SJSA1 (cell line): ENCODE measurements at regions not wholly inside any gene's neighbourhood (a gene's known extent, or its start where the extent isn't known, plus 50 kb on each side); places are given as distances from the start of the nearest gene placed in this dataset.

Source experiments
- DNase-seq, 2 experiments: peaks; one replicate each; pipeline ENCODE4 v3.0.0-alpha.2; 2015 to 2020; ENCODE audit warnings: low spot score in 2 of 2, low read depth in 1 of 2
- H3K27ac ChIP-seq: fragments of 250-450 bp; sonication (Bioruptor Pico); 2 replicates; pipeline ENCODE4 v1.5.1; 2020; ENCODE audit warnings: mild to moderate bottlenecking, moderate library complexity
- H3K27me3 ChIP-seq: fragments of 250-450 bp; sonication (Bioruptor Pico); replicated peaks from 2 replicates; pipeline ENCODE4 v1.5.1; 2020; ENCODE audit warnings: mild to moderate bottlenecking, moderate library complexity
- H3K36me3 ChIP-seq: fragments of 250-450 bp; sonication (Bioruptor Pico); 2 replicates; pipeline ENCODE4 v1.5.1; 2020; ENCODE audit warnings: mild to moderate bottlenecking
- H3K4me1 ChIP-seq: fragments of 250-450 bp; sonication (Bioruptor Pico); replicated peaks from 2 replicates; pipeline ENCODE4 v1.6.1; 2021; ENCODE audit warnings: mild to moderate bottlenecking
- H3K4me3 ChIP-seq: fragments of 250-450 bp; sonication (Bioruptor Pico); 2 replicates; pipeline ENCODE4 v1.5.1; 2020; ENCODE audit warnings: mild to moderate bottlenecking
- H3K9me3 ChIP-seq: fragments of 250-450 bp; sonication (Bioruptor Pico); replicated peaks from 2 replicates; pipeline ENCODE4 v1.5.1; 2020; ENCODE audit warnings: mild to moderate bottlenecking

DNA sequence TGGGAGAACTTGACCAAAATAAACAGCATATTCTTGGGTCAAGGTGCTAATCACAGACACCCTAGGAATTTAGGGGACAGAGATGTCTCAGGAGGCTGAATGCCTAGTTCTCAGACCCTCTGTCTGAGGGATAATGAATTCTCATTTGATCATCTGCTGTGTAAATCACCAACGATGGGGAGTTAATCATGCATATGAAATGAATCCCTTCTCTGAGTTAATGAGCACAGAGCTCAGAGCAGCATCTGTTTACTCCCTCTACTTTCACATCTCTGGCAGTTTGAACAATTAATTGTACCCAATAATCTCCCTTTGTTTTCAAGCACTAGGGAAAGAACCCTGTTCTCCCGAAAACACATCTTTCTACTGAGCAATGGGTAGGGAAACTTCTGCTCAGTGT, 129.4 kb upstream of the SRRM4 start:
- no peaks in the 10 kb centered on the region for H3K4me1 ChIP-seq
- no peaks in the 10 kb centered on the region for H3K27me3 ChIP-seq
- no peak overlapping the region for H3K27ac ChIP-seq
- no peak overlapping the region for H3K4me3 ChIP-seq
- no peak for DNase-seq
- H3K36me3 ChIP-seq: no peaks in the 10 kb centered on the region
- no peaks in the 10 kb centered on the region for H3K9me3 ChIP-seq

DNA sequence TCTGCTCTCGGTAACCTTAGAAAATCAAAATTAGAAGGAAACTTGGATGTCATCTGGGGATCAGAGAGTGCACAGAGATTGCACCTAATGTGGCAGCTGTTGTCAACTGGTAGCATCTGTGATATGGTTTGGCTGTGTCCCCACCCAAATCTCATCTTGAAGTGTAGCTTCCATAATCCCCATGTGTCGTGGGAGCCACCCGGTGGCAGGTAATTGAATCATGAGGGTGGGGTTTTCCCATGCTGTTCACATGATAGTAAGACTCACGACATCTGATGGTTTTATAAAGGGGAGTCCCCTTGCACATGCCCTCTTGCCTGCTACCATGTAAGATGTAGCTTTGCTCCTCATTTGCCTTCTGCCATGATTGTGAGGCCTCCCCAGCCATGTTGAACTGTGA, 127.7 kb upstream of the SRRM4 start:
- no peak for DNase-seq
- Histone ChIP-seq H3K4me1 (no peaks in the 10 kb centered on the region), H3K27ac (no peak overlapping the region), H3K9me3 (no peaks in the 10 kb centered on the region), H3K4me3 (no peak overlapping the region), H3K27me3 (no peaks in the 10 kb centered on the region), H3K36me3 (no peaks in the 10 kb centered on the region)

DNA sequence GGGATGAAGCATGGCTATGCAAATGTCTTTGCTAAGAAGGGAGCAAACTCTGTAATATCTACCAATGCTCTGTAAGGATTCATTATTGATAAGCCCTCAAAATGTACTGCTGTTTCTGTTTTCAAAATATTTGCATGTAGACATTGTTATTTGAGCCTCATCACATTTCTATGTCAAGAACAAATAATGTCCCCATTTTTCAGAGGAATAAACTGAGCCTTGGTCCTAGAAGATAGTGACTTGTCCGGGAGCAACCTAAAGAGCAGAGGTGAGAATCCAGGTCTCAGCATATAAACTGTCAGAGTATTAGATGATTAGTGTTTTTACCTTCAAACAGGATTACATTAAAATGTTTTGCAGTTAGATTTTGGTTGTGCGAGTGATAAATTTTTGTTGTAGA, 125.5 kb upstream of the SRRM4 start:
- H3K27me3 ChIP-seq: no peaks in the 10 kb centered on the region
- no peaks in the 10 kb centered on the region for H3K4me1 ChIP-seq
- no peak overlapping the region for H3K4me3 ChIP-seq
- H3K9me3 ChIP-seq: no peaks in the 10 kb centered on the region
- no peak for DNase-seq
- H3K36me3 ChIP-seq: no peaks in the 10 kb centered on the region
- H3K27ac ChIP-seq: no peak overlapping the region

DNA sequence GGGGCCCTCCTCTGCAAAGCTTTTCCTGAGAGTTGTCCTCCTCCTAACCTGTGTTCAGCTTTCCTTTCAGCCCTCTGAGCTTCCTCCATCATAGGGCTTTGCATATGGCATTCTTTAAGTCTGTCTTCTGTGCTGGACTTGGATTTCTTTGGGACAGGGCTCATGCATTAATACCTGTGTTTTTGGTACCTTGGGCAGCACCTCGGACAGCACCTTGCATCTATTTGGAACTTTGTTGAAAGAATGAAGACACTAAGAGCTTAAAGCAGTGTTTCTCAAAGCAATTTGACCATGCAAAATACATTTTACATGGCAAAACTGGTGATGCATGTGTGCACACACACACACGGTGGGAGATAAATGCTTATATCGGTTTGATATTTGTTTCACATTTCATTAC, 115.0 kb upstream of the SRRM4 start:
- Histone ChIP-seq H3K27me3 (no peaks in the 10 kb centered on the region), H3K36me3 (no peaks in the 10 kb centered on the region), H3K9me3 (no peaks in the 10 kb centered on the region), H3K27ac (no peak overlapping the region), H3K4me1 (no peaks in the 10 kb centered on the region), H3K4me3 (no peak overlapping the region)
- no peak for DNase-seq

DNA sequence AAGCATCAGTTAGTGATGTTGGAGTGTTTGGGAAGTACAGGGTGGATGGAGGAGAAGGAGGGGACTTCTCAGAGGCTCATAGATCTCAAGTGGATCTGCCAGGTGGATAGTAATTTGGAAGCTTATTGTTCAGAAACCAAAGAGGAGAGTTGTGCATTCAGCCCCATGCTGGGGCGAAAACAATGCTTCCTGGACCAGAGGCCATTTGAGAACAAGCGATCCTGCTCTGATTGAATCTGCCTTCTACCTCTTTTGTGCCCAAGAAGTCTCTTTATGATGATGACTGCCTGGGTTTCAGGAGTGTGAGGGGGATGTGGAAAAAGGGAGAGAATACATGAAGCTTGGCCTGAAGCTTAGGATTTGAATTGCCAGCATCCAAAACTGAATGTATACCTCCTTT, 110.8 kb upstream of the SRRM4 start:
- no peak for DNase-seq
- H3K36me3 ChIP-seq: no peaks in the 10 kb centered on the region
- no peak overlapping the region for H3K4me3 ChIP-seq
- H3K27me3 ChIP-seq: no peaks in the 10 kb centered on the region
- H3K27ac ChIP-seq: no peak overlapping the region
- H3K9me3 ChIP-seq: no peaks in the 10 kb centered on the region
- no peaks in the 10 kb centered on the region for H3K4me1 ChIP-seq

DNA sequence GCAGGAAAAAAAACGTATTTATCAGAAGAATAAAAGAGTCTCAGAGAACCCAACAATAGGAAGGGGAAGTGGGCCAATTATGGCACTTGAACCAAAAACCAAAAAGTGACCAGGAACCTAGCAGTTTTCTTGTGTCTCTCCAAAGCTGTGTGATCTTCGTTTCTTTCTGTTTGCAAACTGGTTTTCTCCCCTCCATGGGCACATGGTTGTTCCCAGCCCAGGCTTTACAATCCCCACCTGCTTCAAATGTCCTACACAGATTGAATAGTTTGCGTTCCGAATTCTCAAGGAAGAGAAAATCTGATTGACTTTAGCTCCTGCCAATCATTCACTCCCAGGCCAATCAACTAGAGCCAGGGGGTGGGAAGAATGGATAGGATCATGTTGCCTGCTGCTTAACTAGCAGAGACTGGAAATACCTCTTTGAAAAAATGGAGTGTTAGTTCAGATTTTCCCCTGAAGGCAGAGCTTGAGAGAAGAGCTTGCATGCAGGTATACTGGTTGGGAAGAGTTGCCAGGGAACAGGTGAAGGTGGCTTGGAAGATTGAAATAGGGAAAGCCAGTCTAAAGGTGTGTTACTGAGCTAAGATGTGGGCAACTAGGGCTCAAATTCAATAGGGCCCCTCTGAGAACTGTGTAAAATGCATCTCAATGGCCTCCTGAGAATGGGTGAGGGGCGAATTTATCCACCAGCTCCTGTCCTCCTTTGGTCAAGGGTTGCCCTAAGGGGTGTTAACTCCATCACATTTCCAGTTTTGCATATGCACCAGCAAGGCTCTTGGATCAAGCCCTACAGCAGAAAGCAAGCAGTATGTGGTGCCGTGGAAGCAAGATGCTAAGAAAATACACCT, 106.4 kb upstream of the SRRM4 start:
- Histone ChIP-seq H3K27ac (no peak overlapping the region), H3K4me3 (no peak overlapping the region), H3K27me3 (no peaks in the 10 kb centered on the region), H3K9me3 (no peaks in the 10 kb centered on the region), H3K4me1 (no peaks in the 10 kb centered on the region), H3K36me3 (no peaks in the 10 kb centered on the region)
- DNase-seq: no peak

DNA sequence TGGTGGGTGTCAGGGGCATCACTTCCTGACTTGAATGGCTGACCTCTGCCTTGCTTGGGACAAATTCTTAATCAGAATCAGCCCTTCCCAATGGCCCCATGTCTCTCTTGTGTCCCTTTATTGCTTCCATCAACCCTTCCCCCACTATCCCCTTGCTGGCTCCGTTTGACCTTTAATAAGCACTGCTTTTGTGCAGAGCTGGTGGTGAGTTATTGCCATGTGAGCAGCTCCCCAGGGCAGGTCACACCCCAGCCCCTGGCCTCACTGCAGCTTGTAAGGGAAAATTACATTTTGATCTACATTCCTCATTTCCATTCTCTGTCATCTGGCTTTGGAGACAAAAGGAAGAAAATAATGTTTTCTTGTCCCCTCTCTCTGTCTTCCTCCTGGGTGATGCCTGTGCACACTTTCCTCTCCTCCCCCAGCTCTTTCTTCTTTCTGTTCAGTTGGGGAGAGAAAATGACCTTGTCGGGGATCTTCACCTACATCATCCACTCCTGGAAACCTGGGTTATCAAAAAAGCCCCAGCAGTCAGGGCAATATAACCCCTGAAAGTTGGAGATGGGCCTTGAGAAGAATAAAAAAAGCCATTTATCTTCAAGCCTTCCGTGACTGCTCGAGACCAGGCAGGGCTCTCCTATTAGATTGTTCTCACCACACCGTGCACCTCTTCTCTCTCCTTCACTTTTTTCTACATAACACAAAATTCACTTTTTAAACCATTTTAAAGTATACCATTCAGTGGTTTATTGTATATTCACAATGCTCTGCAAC, 100.4 kb upstream of the SRRM4 start:
- H3K27ac ChIP-seq: no peak overlapping the region
- no peaks in the 10 kb centered on the region for H3K27me3 ChIP-seq
- no peak for DNase-seq
- H3K4me1 ChIP-seq: no peaks in the 10 kb centered on the region
- H3K4me3 ChIP-seq: no peak overlapping the region
- no peaks in the 10 kb centered on the region for H3K36me3 ChIP-seq
- no peaks in the 10 kb centered on the region for H3K9me3 ChIP-seq

DNA sequence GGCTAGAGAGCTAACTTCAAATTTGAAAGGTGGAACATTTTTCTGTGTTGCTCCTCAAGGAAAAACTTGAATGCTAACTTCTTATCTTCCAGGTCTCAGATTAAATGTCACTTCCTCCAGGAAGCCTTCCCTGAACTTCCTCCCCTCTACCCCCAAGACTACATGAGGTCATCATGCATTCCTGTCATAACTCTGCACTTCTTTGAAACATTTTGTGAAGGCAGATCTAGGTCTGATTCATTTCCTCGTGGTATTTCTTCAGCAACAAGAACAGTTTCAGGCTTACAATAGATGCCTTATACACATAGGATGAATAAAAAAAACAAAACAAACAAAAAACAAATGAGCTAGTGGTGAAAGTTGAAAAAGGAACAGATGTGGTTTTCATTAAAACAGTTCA, 97.1 kb upstream of the SRRM4 start:
- H3K4me3 ChIP-seq: no peak overlapping the region
- no peak for DNase-seq

DNA sequence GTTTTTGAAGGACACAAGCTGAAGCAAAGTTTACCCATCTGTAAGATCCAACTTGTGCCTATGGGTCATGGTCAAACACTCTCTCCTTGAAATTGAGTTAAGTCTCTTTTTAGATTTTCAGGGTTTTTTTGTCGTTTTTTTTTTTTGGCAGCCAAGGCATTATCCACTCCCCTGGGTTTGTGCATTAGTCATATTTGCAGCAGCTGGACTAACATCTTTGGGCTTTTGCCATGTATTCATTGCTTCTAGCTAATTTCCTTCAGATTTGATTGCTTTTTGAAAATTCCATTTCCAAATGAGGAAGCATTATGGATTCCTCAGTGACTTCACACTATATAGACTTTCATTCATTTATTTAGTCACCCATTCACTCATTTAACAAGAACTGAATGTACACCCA, 80.3 kb upstream of the SRRM4 start:
- Histone ChIP-seq H3K27ac (no peak overlapping the region), H3K4me3 (no peak overlapping the region), H3K4me1 (no peaks in the 10 kb centered on the region), H3K27me3 (no peaks in the 10 kb centered on the region), H3K9me3 (no peaks in the 10 kb centered on the region), H3K36me3 (no peaks in the 10 kb centered on the region)
- no peak for DNase-seq

More for the DNA sequence above, 97.1 kb upstream of the SRRM4 start:
- H3K27me3 ChIP-seq: no peaks in the 10 kb centered on the region
- no peaks in the 10 kb centered on the region for H3K9me3 ChIP-seq
- no peak overlapping the region for H3K27ac ChIP-seq
- H3K36me3 ChIP-seq: no peaks in the 10 kb centered on the region
- H3K4me1 ChIP-seq: no peaks in the 10 kb centered on the region

DNA sequence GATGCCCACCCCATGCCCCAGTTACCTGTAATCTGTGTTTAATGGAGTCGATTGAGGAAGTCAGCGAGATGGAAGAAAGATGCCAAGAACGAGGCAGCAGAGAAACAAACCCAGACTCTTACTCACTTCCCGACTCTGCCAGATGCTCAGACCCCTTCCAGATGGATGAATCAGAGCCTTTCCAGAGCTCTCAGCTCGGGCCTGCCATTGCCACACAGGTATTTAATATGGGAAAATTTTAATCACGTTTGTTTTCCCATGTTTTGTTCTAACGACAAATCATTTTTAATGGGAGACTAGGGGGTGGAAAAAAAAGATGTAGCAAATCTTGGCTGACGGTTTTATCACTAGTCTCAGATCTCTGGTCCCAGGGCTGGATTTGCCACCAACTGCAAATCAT, 72.5 kb upstream of the SRRM4 start:
- H3K4me1 ChIP-seq: no peaks in the 10 kb centered on the region
- no peaks in the 10 kb centered on the region for H3K27me3 ChIP-seq
- H3K9me3 ChIP-seq: no peaks in the 10 kb centered on the region
- H3K27ac ChIP-seq: no peak overlapping the region
- DNase-seq: no peak
- H3K4me3 ChIP-seq: no peak overlapping the region
- H3K36me3 ChIP-seq: no peaks in the 10 kb centered on the region

DNA sequence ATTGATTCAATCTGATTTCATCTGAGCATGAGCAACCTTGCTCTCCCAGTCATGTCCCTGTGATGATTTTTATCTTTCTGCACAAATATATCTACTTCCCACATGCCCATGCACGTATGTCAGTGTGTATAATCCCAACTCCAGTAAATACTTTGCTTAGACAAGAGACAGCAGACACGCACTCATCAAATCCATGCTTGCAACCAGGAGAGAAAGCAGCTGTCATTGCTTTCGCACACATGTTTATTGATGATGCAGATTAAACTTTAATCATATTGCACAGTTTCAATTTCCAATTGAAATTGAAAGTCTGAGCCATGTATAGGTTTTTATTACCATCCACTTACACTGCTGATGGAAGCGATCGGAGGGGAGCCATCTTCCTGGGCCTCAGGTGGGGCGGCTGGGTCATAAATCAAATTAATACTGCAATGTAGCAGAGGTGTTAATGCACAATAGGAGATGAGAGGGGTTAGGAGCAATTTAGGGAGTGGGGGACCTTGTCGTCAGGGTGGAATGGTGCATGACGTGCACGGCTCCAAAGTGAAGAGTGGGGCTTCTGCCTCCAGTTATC, 68.6 kb upstream of the SRRM4 start:
- H3K36me3 ChIP-seq: no peaks in the 10 kb centered on the region
- no peaks in the 10 kb centered on the region for H3K4me1 ChIP-seq

DNA sequence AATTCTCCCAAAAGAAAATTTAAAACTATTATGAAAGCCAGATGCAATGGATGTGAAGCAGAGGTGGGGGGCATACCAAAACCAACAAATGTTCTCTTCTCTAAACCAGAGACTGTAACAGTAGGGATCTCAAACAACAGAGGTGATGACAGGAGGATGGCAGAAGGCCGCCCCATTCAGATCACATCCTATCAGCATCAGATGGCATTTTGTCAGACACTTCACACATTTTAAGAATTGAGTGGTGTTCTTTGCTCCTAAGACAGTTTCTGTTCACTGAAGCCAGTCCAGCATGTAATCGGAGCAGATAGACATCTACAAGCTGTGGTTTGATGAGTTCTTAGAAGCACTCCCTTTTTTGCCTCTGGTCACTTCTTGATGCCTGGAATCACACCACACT, 59.6 kb upstream of the SRRM4 start:
- no peaks in the 10 kb centered on the region for H3K9me3 ChIP-seq
- H3K4me3 ChIP-seq: no peak overlapping the region
- no peaks in the 10 kb centered on the region for H3K27me3 ChIP-seq
- no peak overlapping the region for H3K27ac ChIP-seq
- H3K4me1 ChIP-seq: no peaks in the 10 kb centered on the region
- DNase-seq: no peak
- no peaks in the 10 kb centered on the region for H3K36me3 ChIP-seq

More for the DNA sequence above, 68.6 kb upstream of the SRRM4 start:
- DNase-seq: no peak
- Histone ChIP-seq H3K4me3 (no peak overlapping the region), H3K27me3 (no peaks in the 10 kb centered on the region), H3K27ac (no peak overlapping the region), H3K9me3 (no peaks in the 10 kb centered on the region)

DNA sequence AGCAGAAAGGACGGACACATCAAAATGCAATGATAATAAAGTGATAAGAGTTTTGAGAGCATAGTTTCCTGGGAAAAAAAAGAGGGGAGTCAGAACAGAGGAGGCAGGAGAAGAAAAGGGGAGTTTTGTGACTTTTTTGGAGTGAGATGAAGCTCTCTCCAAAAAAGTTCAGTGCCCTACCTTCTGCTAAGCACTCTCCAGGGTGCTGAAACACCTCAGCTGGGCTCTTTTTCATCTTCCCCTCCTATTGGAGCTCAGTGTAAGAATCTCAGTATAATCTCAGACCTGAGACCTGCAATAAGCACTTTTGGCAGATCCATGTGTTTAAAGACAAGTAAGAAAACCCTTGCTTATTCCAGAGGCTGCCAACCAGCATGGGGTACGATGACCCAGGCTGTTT, 58.9 kb upstream of the SRRM4 start:
- Histone ChIP-seq H3K4me1 (no peaks in the 10 kb centered on the region), H3K9me3 (no peaks in the 10 kb centered on the region), H3K27ac (no peak overlapping the region), H3K4me3 (no peak overlapping the region), H3K27me3 (no peaks in the 10 kb centered on the region), H3K36me3 (no peaks in the 10 kb centered on the region)
- no peak for DNase-seq

DNA sequence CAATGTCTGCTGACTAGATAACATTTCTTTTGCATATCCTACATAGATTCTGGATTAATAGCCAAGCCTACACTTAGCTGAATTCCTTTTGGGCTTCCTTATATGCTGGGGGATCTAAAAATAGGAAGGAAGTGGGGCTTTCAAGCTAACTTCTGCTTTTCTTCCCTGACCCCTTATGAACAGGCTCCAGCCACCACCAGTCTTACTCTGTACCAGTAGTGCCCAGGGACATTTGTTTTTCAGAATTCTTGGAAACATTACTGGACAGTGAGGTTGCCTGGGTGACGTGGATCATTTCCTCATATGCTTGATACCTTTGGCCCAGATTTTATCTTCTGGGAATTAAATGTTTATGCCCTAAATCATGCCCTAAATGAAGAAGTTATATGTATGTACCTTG, 55.9 kb upstream of the SRRM4 start:
- Histone ChIP-seq H3K27me3 (no peaks in the 10 kb centered on the region), H3K4me3 (no peak overlapping the region), H3K27ac (no peak overlapping the region), H3K9me3 (no peaks in the 10 kb centered on the region), H3K4me1 (no peaks in the 10 kb centered on the region), H3K36me3 (no peaks in the 10 kb centered on the region)
- no peak for DNase-seq
